GM19328 (cell line): ENCODE measurements at regions not wholly inside any gene's neighbourhood (a gene's known extent, or its start where the extent isn't known, plus 50 kb on each side); places are given as distances from the start of the nearest gene placed in this dataset.

Experiments
- ATAC-seq: cut with Tn5 transposase; IDR thresholded peaks from one replicate; pipeline ENCODE4 v1.9.1; 2021; ENCODE audit warnings: mild to moderate bottlenecking, moderate library complexity; ENCODE audit not compliant: unreplicated experiment

- no peak for ATAC-seq
Observed at GRCh38 chr9:107118863-107119624, 164.0 kb upstream of the RAD23B start.

GRCh38 chr9:107119735-107120134, 163.3 kb upstream of the RAD23B start:
- ATAC-seq = no peak

- no peak for ATAC-seq
Observed at GRCh38 chr9:107123389-107123788, 159.7 kb upstream of the RAD23B start.

GRCh38 chr9:107127608-107128007, 155.5 kb upstream of the RAD23B start:
- no peak for ATAC-seq

- no peak for ATAC-seq
Observed at GRCh38 chr9:107131108-107131799, 151.8 kb upstream of the RAD23B start.

GRCh38 chr9:107136296-107136695, 146.8 kb upstream of the RAD23B start:
- no peak for ATAC-seq

GRCh38 chr9:107137495-107138202, 145.4 kb upstream of the RAD23B start:
- ATAC-seq = no peak

GRCh38 chr9:107138261-107138992, 144.7 kb upstream of the RAD23B start:
- no peak for ATAC-seq

GRCh38 chr9:107141967-107142366, 141.1 kb upstream of the RAD23B start:
- ATAC-seq = no peak

GRCh38 chr9:107142430-107142829, 140.6 kb upstream of the RAD23B start:
- ATAC-seq = no peak

GRCh38 chr9:107142896-107143603, 140.0 kb upstream of the RAD23B start:
- no peak for ATAC-seq

GRCh38 chr9:107144475-107144874, 138.6 kb upstream of the RAD23B start:
- no peak for ATAC-seq

- ATAC-seq = no peak
Observed at GRCh38 chr9:107147134-107147533, 135.9 kb upstream of the RAD23B start.

GRCh38 chr9:107148216-107148615, 134.9 kb upstream of the RAD23B start:
- no peak for ATAC-seq

GRCh38 chr9:107149756-107150155, 133.3 kb upstream of the RAD23B start:
- ATAC-seq = no peak

- ATAC-seq = no peak
Observed at GRCh38 chr9:107153336-107153735, 129.7 kb upstream of the RAD23B start.

- ATAC-seq = no peak
Observed at GRCh38 chr9:107154291-107154690, 128.8 kb upstream of the RAD23B start.

GRCh38 chr9:107154766-107155165, 128.3 kb upstream of the RAD23B start:
- no peak for ATAC-seq

- no peak for ATAC-seq
Observed at GRCh38 chr9:107155244-107155817, 127.7 kb upstream of the RAD23B start.

- ATAC-seq = peak; percentile 65
Observed at GRCh38 chr9:107158321-107158720, 124.8 kb upstream of the RAD23B start.
